ENCODE measurements at regions not wholly inside any gene's neighbourhood (a gene's known extent, or its start where the extent isn't known, plus 50 kb on each side); places are given as distances from the start of the nearest gene placed in this dataset.
"Not testable (repeated sequence)": the region's sequence is repeated elsewhere in the genome, so short reads cannot be mapped to it uniquely, and the experiment has no call there.

- Histone ChIP-seq H3K4me3 (replicated peaks in 1 of 2; ENCODE audit: low read depth in 1 of 2, low read length in 2 of 2) (no peak overlapping the region), H3K4me2 (ENCODE audit: low read length) (no peak overlapping the region), H3K9me3 (ENCODE audit: control insufficient read depth in 1 of 2, insufficient read depth in 1 of 2, low read depth in 1 of 2, low read length in 2 of 2) (peaks cover 0 to 8% of the 10 kb centered on the region in 2 experiments; a peak in 1 of 4 replicates), H2AFZ (ENCODE audit: low read depth, low read length, poor library complexity, severe bottlenecking) (no peak overlapping the region), H3K36me3 (ENCODE audit: control insufficient read depth in 1 of 2, insufficient read depth in 2 of 2, low read length in 2 of 2) (no peaks in the 10 kb centered on the region), H3K79me2 (ENCODE audit: insufficient read depth, low read length) (no peaks in the 10 kb centered on the region), H4K20me1 (ENCODE audit: insufficient read depth) (no peaks in the 10 kb centered on the region), H3K27ac (ENCODE audit: low read depth, low read length) (no peak overlapping the region), H3K9ac (ENCODE audit: low read length) (no peak overlapping the region), H3K4me1 (ENCODE audit: control insufficient read depth in 1 of 2, insufficient read depth in 2 of 2, low read length in 2 of 2) (no peaks in the 10 kb centered on the region), H3K9me2 (ENCODE audit: insufficient read depth) (no peaks in the 10 kb centered on the region), H3K27me3 (ENCODE audit: insufficient read depth, low read length) (no peaks in the 10 kb centered on the region)
- CTCF ChIA-PET, result no interaction called here
- intact Hi-C loops (cut with micrococcal nuclease), result loop anchor here (5.0 kb wide), 1 partner anchor 223 kb away; no protein-coding TSS in a partner anchor
- ATAC-seq, result no peak
- no TSS peak for BruUV-seq (replicated peaks)
- POLR2A ChIA-PET, result no interaction called here
- TF ChIP-seq CBX3 (IDR thresholded peaks at IDR 0.05; ENCODE audit: low read depth) (no peak), ATF3 (IDR thresholded peaks at IDR 0.05) (no peak), SRF (IDR thresholded peaks at IDR 0.05; ENCODE audit: low read depth) (no peak), ZNF274 (IDR thresholded peaks at IDR 0.05; ENCODE audit: low read depth, low read length) (no peak), FOSL1 (IDR thresholded peaks at IDR 0.05; ENCODE audit: low read depth) (no peak)
- TF ChIP-seq, protein P1, sequence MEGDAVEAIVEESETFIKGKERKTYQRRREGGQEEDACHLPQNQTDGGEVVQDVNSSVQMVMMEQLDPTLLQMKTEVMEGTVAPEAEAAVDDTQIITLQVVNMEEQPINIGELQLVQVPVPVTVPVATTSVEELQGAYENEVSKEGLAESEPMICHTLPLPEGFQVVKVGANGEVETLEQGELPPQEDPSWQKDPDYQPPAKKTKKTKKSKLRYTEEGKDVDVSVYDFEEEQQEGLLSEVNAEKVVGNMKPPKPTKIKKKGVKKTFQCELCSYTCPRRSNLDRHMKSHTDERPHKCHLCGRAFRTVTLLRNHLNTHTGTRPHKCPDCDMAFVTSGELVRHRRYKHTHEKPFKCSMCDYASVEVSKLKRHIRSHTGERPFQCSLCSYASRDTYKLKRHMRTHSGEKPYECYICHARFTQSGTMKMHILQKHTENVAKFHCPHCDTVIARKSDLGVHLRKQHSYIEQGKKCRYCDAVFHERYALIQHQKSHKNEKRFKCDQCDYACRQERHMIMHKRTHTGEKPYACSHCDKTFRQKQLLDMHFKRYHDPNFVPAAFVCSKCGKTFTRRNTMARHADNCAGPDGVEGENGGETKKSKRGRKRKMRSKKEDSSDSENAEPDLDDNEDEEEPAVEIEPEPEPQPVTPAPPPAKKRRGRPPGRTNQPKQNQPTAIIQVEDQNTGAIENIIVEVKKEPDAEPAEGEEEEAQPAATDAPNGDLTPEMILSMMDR (IDR thresholded peaks at IDR 0.05 in 2 of 3, conservative IDR thresholded peaks at IDR 0.05 in 1 of 3; ENCODE audit: borderline replicate concordance in 1 of 3, insufficient read depth in 1 of 3, low read depth in 2 of 3, low read length in 2 of 3), result no peak
- RAD21 ChIA-PET (ENCODE audit: low non-redundant PET in 1 of 2, low total read pairs in 2 of 2, uncharacterized antibody in 2 of 2, unreplicated experiment in 2 of 2), result no interaction called here
- DNase-seq (ENCODE audit: low read depth, low spot score), result no peak
These were observed 73.3 kb upstream of the TOP1 start for GRCh38 chr20:40955326-40955725.

DNA sequence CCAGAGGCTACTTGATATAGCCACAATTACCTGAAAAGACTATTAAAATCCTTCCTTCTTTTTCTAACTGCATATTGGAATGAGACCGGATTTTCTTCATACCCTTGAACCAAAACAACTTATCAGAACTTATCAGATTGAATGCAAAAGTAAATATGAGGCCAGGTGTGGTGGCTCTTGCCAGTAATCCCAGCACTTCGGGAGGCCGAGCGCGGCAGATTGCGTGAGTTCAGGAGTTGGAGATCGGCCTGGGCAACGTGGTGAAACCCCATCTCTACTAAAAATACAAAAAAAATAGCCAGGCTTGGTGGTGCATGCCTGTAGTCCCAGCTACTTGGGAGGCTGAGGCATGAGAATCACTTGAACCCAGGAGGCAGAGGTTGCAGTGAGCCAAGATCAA lies 72.8 kb upstream of the TOP1 start:
- POLR2A ChIA-PET; DNase-seq (ENCODE audit: low read depth, low spot score); BruUV-seq (replicated peaks); H3K27me3 ChIP-seq (ENCODE audit: insufficient read depth, low read length); H3K27ac ChIP-seq (ENCODE audit: low read depth, low read length); H3K79me2 ChIP-seq (ENCODE audit: insufficient read depth, low read length); H3K9ac ChIP-seq (ENCODE audit: low read length); H2AFZ ChIP-seq (ENCODE audit: low read depth, low read length, poor library complexity, severe bottlenecking); H4K20me1 ChIP-seq (ENCODE audit: insufficient read depth); H3K9me3 ChIP-seq (ENCODE audit: control insufficient read depth in 1 of 2, insufficient read depth in 1 of 2, low read depth in 1 of 2, low read length in 2 of 2); H3K9me2 ChIP-seq (ENCODE audit: insufficient read depth); ATAC-seq; H3K4me2 ChIP-seq (ENCODE audit: low read length); H3K4me1 ChIP-seq (ENCODE audit: control insufficient read depth in 1 of 2, insufficient read depth in 2 of 2, low read length in 2 of 2); H3K4me3 ChIP-seq (replicated peaks in 1 of 2; ENCODE audit: low read depth in 1 of 2, low read length in 2 of 2); H3K36me3 ChIP-seq (ENCODE audit: control insufficient read depth in 1 of 2, insufficient read depth in 2 of 2, low read length in 2 of 2): not testable (repeated sequence)
- CTCF ChIA-PET, result interaction anchor here (0.6 kb wide), 1 partner anchor 17 kb away, joined by 3 read pairs; no protein-coding TSS in a partner anchor
- intact Hi-C loops (cut with micrococcal nuclease), result loop anchor here (5.0 kb wide), 1 partner anchor 224 kb away; no protein-coding TSS in a partner anchor
- RAD21 ChIA-PET (ENCODE audit: low non-redundant PET in 1 of 2, low total read pairs in 2 of 2, uncharacterized antibody in 2 of 2, unreplicated experiment in 2 of 2), result interaction anchor here in 1 of 2 experiments (0.6 kb wide), 1 partner anchor 217 kb away, joined by 3 read pairs; no protein-coding TSS in a partner anchor
